AG10803 (cell line): ENCODE measurements at regions not wholly inside any gene's neighbourhood (a gene's known extent, or its start where the extent isn't known, plus 50 kb on each side); places are given as distances from the start of the nearest gene placed in this dataset.

Experiments used
- DNase-seq: peaks from one replicate; pipeline ENCODE4 v3.0.0; 2010; ENCODE audit warnings: low read depth
- H3K4me3 ChIP-seq: 2 replicates; pipeline ENCODE4 v1.5.1; 2011; ENCODE audit warnings: mild to moderate bottlenecking, low read length, control low read depth
- CTCF ChIP-seq: conservative IDR thresholded peaks from 2 replicates; pipeline ENCODE4 v1.5.1; 2011; ENCODE audit warnings: mild to moderate bottlenecking, low read length, control low read depth, inconsistent platforms

- no peak for TF ChIP-seq CTCF
- DNase-seq, result no peak
- H3K4me3 ChIP-seq, result no peak overlapping the region
These were observed 873.8 kb upstream of the GCFC2 start for GRCh38 chr2:76584474-76584873.

- TF ChIP-seq CTCF, result no peak
- no peak for DNase-seq
- H3K4me3 ChIP-seq, result no peak overlapping the region
These were observed 869.2 kb upstream of the GCFC2 start for GRCh38 chr2:76579911-76580310.

GRCh38 chr2:76572981-76573380 lies 862.3 kb upstream of the GCFC2 start:
- DNase-seq, result no peak
- H3K4me3 ChIP-seq, result no peak overlapping the region
- TF ChIP-seq CTCF, result no peak

- no peak overlapping the region for H3K4me3 ChIP-seq
- no peak for DNase-seq
- TF ChIP-seq CTCF, result no peak
These were observed 859.1 kb upstream of the GCFC2 start for GRCh38 chr2:76569819-76570218.

GRCh38 chr2:76567478-76567877 lies 856.8 kb upstream of the GCFC2 start:
- no peak for TF ChIP-seq CTCF
- no peak for DNase-seq
- H3K4me3 ChIP-seq, result no peak overlapping the region

- DNase-seq, result no peak
- no peak overlapping the region for H3K4me3 ChIP-seq
- no peak for TF ChIP-seq CTCF
These were observed 854.0 kb upstream of the GCFC2 start for GRCh38 chr2:76564734-76565133.

- H3K4me3 ChIP-seq, result no peak overlapping the region
- DNase-seq, result no peak
- TF ChIP-seq CTCF, result no peak
These were observed 853.0 kb upstream of the GCFC2 start for GRCh38 chr2:76563730-76564129.
